PFSK-1 (cell line): ENCODE measurements at regions not wholly inside any gene's neighbourhood (a gene's known extent, or its start where the extent isn't known, plus 50 kb on each side); places are given as distances from the start of the nearest gene placed in this dataset.

Source experiments
- FOXP2 ChIP-seq: optimal IDR thresholded peaks from 2 replicates; pipeline ENCODE3; 2011; ENCODE audit warnings: borderline replicate concordance, control low read depth, inconsistent platforms; ENCODE audit not compliant: insufficient read depth; ENCODE audit errors: extremely low read length, extremely low read depth
- POLR2AphosphoS5 ChIP-seq: IDR thresholded peaks from 2 replicates; pipeline ENCODE4 v1.6.1; 2012; ENCODE audit warnings: low read depth, mild to moderate bottlenecking, control low read depth, low read length, moderate library complexity
- REST ChIP-seq, 2 experiments: IDR thresholded peaks; 2 replicates each; pipeline versions ENCODE4 v1.6.1 to v1.8.0; 2011 to 2012; ENCODE audit warnings: low read depth in 2 of 2, low read length in 2 of 2, control low read depth in 1 of 2, inconsistent platforms in 1 of 2, mild to moderate bottlenecking in 1 of 2, moderate library complexity in 1 of 2; ENCODE audit not compliant: insufficient read depth in 1 of 2
- SIN3A ChIP-seq: IDR thresholded peaks from 2 replicates; pipeline ENCODE4 v1.6.1; 2012; ENCODE audit warnings: mild to moderate bottlenecking, low read length, moderate library complexity, borderline replicate concordance; ENCODE audit not compliant: insufficient read depth
- TAF1 ChIP-seq: IDR thresholded peaks from 2 replicates; pipeline ENCODE4 v1.6.1; 2012; ENCODE audit warnings: low read length, control low read depth, borderline replicate concordance; ENCODE audit not compliant: insufficient read depth

GRCh38 chr9:94169968-94170367 is 85.7 kb downstream of the PTPDC1 start:
- TF ChIP-seq REST (IDR thresholded peaks at IDR 0.05; ENCODE audit: insufficient read depth in 1 of 2, low read depth in 2 of 2, low read length in 2 of 2) (no peak), SIN3A (no peak), FOXP2 (no peak), TAF1 (no peak), POLR2AphosphoS5 (no peak)

- TF ChIP-seq POLR2AphosphoS5 (no peak), TAF1 (no peak), FOXP2 (no peak)
Observed at GRCh38 chr9:94173632-94174031, 85.5 kb upstream of the ZNF169 start.

- TF ChIP-seq TAF1 = no peak
- TF ChIP-seq FOXP2 = no peak
- TF ChIP-seq POLR2AphosphoS5 = peak; percentile 39; the same call in 1 of the 2 replicates
- TF ChIP-seq REST (IDR thresholded peaks at IDR 0.05; ENCODE audit: insufficient read depth in 1 of 2, low read depth in 2 of 2, low read length in 2 of 2) = peak in 1 of 2 experiments; percentile 61; a peak in 1 of 4 replicates
Observed at GRCh38 chr9:94174164-94174563, 84.9 kb upstream of the ZNF169 start.

GRCh38 chr9:94175669-94176068 is 83.4 kb upstream of the ZNF169 start:
- TF ChIP-seq FOXP2 (no peak), REST (IDR thresholded peaks at IDR 0.05; ENCODE audit: insufficient read depth in 1 of 2, low read depth in 2 of 2, low read length in 2 of 2) (no peak)

- TF ChIP-seq REST (IDR thresholded peaks at IDR 0.05; ENCODE audit: insufficient read depth in 1 of 2, low read depth in 2 of 2, low read length in 2 of 2) (no peak), POLR2AphosphoS5 (no peak), FOXP2 (no peak), SIN3A (no peak), TAF1 (no peak)
Observed at GRCh38 chr9:94176608-94177007, 82.5 kb upstream of the ZNF169 start.
